ENCODE measurements at regions not wholly inside any gene's neighbourhood (a gene's known extent, or its start where the extent isn't known, plus 50 kb on each side); places are given as distances from the start of the nearest gene placed in this dataset.

- H3K27me3 Mint-ChIP-seq: peaks cover 56% of the 10 kb centered on the region
- H3K4me3 Mint-ChIP-seq: no peak overlapping the region
Observed at GRCh38 chr15:70420948-70421482, 323.3 kb upstream of the TLE3 start.

GRCh38 chr15:70420086-70420947 is 322.6 kb upstream of the TLE3 start:
- TF ChIP-seq, protein P1, sequence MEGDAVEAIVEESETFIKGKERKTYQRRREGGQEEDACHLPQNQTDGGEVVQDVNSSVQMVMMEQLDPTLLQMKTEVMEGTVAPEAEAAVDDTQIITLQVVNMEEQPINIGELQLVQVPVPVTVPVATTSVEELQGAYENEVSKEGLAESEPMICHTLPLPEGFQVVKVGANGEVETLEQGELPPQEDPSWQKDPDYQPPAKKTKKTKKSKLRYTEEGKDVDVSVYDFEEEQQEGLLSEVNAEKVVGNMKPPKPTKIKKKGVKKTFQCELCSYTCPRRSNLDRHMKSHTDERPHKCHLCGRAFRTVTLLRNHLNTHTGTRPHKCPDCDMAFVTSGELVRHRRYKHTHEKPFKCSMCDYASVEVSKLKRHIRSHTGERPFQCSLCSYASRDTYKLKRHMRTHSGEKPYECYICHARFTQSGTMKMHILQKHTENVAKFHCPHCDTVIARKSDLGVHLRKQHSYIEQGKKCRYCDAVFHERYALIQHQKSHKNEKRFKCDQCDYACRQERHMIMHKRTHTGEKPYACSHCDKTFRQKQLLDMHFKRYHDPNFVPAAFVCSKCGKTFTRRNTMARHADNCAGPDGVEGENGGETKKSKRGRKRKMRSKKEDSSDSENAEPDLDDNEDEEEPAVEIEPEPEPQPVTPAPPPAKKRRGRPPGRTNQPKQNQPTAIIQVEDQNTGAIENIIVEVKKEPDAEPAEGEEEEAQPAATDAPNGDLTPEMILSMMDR (conservative IDR thresholded peaks at IDR 0.05): no peak
- Mint-ChIP-seq H3K36me3 (no peaks in the 10 kb centered on the region), H3K4me1 (ENCODE audit: unreplicated experiment) (peaks cover 11% of the 10 kb centered on the region), H3K4me3 (no peak overlapping the region), H3K27ac (no peak overlapping the region), H3K9me3 (no peaks in the 10 kb centered on the region), H3K27me3 (peaks cover 53% of the 10 kb centered on the region)
- no peak for DNase-seq (ENCODE audit: extremely low spot score, unreplicated experiment)

More at GRCh38 chr15:70420948-70421482, 323.3 kb upstream of the TLE3 start:
- TF ChIP-seq, protein P1 (conservative IDR thresholded peaks at IDR 0.05): no peak
- H3K4me1 Mint-ChIP-seq (ENCODE audit: unreplicated experiment): peaks cover 14% of the 10 kb centered on the region
- no peak for DNase-seq (ENCODE audit: extremely low spot score, unreplicated experiment)
- no peak overlapping the region for H3K27ac Mint-ChIP-seq
- H3K36me3 Mint-ChIP-seq: no peaks in the 10 kb centered on the region
- no peaks in the 10 kb centered on the region for H3K9me3 Mint-ChIP-seq

DNA sequence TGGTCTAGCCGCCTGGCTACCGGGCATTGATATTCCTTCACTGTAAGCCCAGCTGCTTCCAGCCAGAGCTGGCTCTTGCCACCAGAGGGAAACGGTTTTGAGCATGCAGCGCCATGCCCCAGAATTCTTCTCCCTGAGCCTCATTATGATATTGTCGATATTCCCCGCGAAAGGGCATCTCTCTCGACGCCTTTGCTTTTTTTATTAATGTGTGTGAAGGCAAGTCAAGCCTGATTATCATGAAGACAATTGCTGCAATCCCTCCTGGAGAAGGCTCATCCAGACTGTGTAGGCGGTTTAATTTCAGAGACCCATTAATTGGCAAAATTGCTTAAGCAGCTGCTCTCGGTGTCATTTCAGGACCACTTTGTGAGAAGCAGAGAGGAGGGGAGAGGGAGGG is 321.2 kb upstream of the TLE3 start:
- no peaks in the 10 kb centered on the region for H3K9me3 Mint-ChIP-seq
- peaks cover 44% of the 10 kb centered on the region for H3K27me3 Mint-ChIP-seq
- H3K4me1 Mint-ChIP-seq (ENCODE audit: unreplicated experiment): peaks cover 11% of the 10 kb centered on the region
- no peaks in the 10 kb centered on the region for H3K36me3 Mint-ChIP-seq
- H3K4me3 Mint-ChIP-seq: no peak overlapping the region
- TF ChIP-seq, protein P1 (conservative IDR thresholded peaks at IDR 0.05): no peak
- H3K27ac Mint-ChIP-seq: no peak overlapping the region
- no peak for DNase-seq (ENCODE audit: extremely low spot score, unreplicated experiment)

DNA sequence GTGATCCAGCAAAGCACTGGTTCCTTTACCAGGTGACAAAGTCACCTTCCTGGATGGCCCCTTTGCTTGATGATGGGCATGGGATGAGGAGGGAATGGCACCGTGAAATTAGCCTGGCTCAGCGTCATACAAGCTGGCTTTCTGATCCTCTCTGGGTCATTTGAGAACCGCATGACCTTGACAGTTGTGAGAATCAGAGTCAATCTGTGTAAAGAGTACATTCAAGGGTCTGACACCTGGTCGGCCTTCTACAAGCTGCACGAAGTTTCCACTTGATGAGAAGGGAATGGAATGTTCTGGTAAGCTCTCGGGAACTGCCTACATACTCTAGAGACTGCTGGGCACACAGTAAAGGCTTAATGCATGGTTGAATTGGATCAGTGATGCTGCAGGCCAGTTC is 319.8 kb upstream of the TLE3 start:
- peaks cover 42% of the 10 kb centered on the region for H3K27me3 Mint-ChIP-seq
- peaks cover 11% of the 10 kb centered on the region for H3K4me1 Mint-ChIP-seq (ENCODE audit: unreplicated experiment)
- H3K9me3 Mint-ChIP-seq: no peaks in the 10 kb centered on the region
- TF ChIP-seq, protein P1 (conservative IDR thresholded peaks at IDR 0.05): no peak
- H3K4me3 Mint-ChIP-seq: no peak overlapping the region
- no peaks in the 10 kb centered on the region for H3K36me3 Mint-ChIP-seq
- DNase-seq (ENCODE audit: extremely low spot score, unreplicated experiment): no peak
- H3K27ac Mint-ChIP-seq: no peak overlapping the region

GRCh38 chr15:70416829-70417228 is 319.1 kb upstream of the TLE3 start:
- DNase-seq (ENCODE audit: extremely low spot score, unreplicated experiment): no peak
- H3K9me3 Mint-ChIP-seq: no peaks in the 10 kb centered on the region
- no peak overlapping the region for H3K4me3 Mint-ChIP-seq
- H3K27me3 Mint-ChIP-seq: peaks cover 36% of the 10 kb centered on the region
- peaks cover 11% of the 10 kb centered on the region for H3K4me1 Mint-ChIP-seq (ENCODE audit: unreplicated experiment)
- TF ChIP-seq, protein P1 (conservative IDR thresholded peaks at IDR 0.05): no peak
- H3K27ac Mint-ChIP-seq: no peak overlapping the region
- no peaks in the 10 kb centered on the region for H3K36me3 Mint-ChIP-seq
